H1 (cell line): ENCODE measurements at regions not wholly inside any gene's neighbourhood (a gene's known extent, or its start where the extent isn't known, plus 50 kb on each side); places are given as distances from the start of the nearest gene placed in this dataset.
A peak's percentile ranks its signal among the peaks of the same experiment; 100 is the strongest.

ENCODE experiments used
- CTCF ChIA-PET: fragments of 300-600 bp; sonication (Branson Sonifier 250); formaldehyde crosslinking; loops from one replicate; lab custom pipeline; 2021; ENCODE audit not compliant: partially characterized antibody; lab: Charles Lee
- POLR2A ChIA-PET: fragments of 300-600 bp; sonication (Branson Sonifier 250); formaldehyde crosslinking; loops from one replicate; lab custom pipeline; 2021; ENCODE audit warnings: inconsistent platforms; ENCODE audit not compliant: partially characterized antibody; lab: Charles Lee
- DNase-seq, 2 experiments: peaks; one replicate each; pipeline versions ENCODE4 v3.0.0 to v3.0.0-alpha.2; 2010 to 2022; ENCODE audit warnings: low spot score in 2 of 2, low read depth in 1 of 2, mixed read lengths in 1 of 2
- FAIRE-seq: peaks from 2 replicates; lab custom pipeline; 2011; peaks lifted over from hg19 to GRCh38; lab: Jason Lieb, UNC
- H2AFZ ChIP-seq: 2 replicates; pipeline ENCODE4 v1.8.1; 2012; ENCODE audit warnings: low read length, inconsistent platforms
- H2AK5ac ChIP-seq: 2 replicates; pipeline ENCODE4 v1.6.1; 2013; ENCODE audit warnings: low read depth, low read length
- H2BK120ac ChIP-seq: replicated peaks from 2 replicates; pipeline ENCODE3; 2013; ENCODE audit warnings: low read depth, low read length, inconsistent platforms
- H2BK12ac ChIP-seq: 2 replicates; pipeline ENCODE4 v1.6.1; 2013; ENCODE audit warnings: low read depth, low read length
- H2BK15ac ChIP-seq: 2 replicates; pipeline ENCODE4 v1.6.1; 2013; ENCODE audit warnings: low read length
- H2BK20ac ChIP-seq: 2 replicates; pipeline ENCODE4 v1.6.1; 2013; ENCODE audit warnings: low read length
- H2BK5ac ChIP-seq: 2 replicates; pipeline ENCODE4 v1.6.1; 2013; ENCODE audit warnings: low read depth, low read length
- H3K14ac ChIP-seq: 2 replicates; pipeline ENCODE4 v1.6.1; 2013; ENCODE audit warnings: inconsistent platforms; ENCODE audit not compliant: insufficient read length
- H3K18ac ChIP-seq: 2 replicates; pipeline ENCODE4 v1.6.1; 2013; ENCODE audit warnings: low read length; ENCODE audit errors: extremely low read depth
- H3K23ac ChIP-seq: 2 replicates; pipeline ENCODE4 v1.6.1; 2013; ENCODE audit warnings: inconsistent platforms; ENCODE audit not compliant: insufficient read length
- H3K23me2 ChIP-seq: 2 replicates; pipeline ENCODE4 v1.6.1; 2013; ENCODE audit warnings: low read depth, low read length
- H3K27ac ChIP-seq: 2 replicates; pipeline ENCODE4 v1.6.1; 2011; ENCODE audit warnings: low read depth, low read length, inconsistent platforms
- H3K27me3 ChIP-seq, 4 experiments: replicated peaks in 1 of 4; 1 replicate in 1 of 4; 2 replicates in 3 of 4; pipeline versions ENCODE4 v1.6.1 to v1.8.1; 2011 to 2013; ENCODE audit warnings: low read length in 3 of 4, mild to moderate bottlenecking in 3 of 4, inconsistent platforms in 2 of 4, mixed read lengths in 2 of 4, moderate library complexity in 1 of 4; ENCODE audit not compliant: control insufficient read depth in 3 of 4, insufficient read depth in 3 of 4; ENCODE audit errors: extremely low read depth in 1 of 4
- H3K36me3 ChIP-seq, 4 experiments: 2 replicates each; pipeline versions ENCODE4 v1.6.1 to v1.8.1; 2011 to 2013; ENCODE audit warnings: mild to moderate bottlenecking in 4 of 4, low read length in 3 of 4, moderate library complexity in 2 of 4, control low read depth in 1 of 4, inconsistent platforms in 1 of 4; ENCODE audit not compliant: insufficient read depth in 4 of 4, control insufficient read depth in 2 of 4
- H3K4ac ChIP-seq: replicated peaks from 2 replicates; pipeline ENCODE3; 2013; ENCODE audit warnings: low read length, low read depth, mixed read lengths, inconsistent platforms; ENCODE audit not compliant: insufficient read length
- H3K4me1 ChIP-seq, 4 experiments: replicated peaks in 1 of 4; 1 replicate in 1 of 4; 2 replicates in 3 of 4; pipeline versions ENCODE4 v1.6.1 to v1.8.1; 2011 to 2013; ENCODE audit warnings: low read length in 3 of 4, inconsistent platforms in 2 of 4, mixed read lengths in 1 of 4; ENCODE audit not compliant: insufficient read depth in 4 of 4, control insufficient read depth in 3 of 4
- H3K4me2 ChIP-seq, 2 experiments: 2 replicates each; pipeline versions ENCODE4 v1.6.1 to v1.8.1; 2011 to 2013; ENCODE audit warnings: low read depth in 2 of 2, low read length in 2 of 2, control low read depth in 1 of 2, inconsistent platforms in 1 of 2, mild to moderate bottlenecking in 1 of 2; ENCODE audit not compliant: insufficient read depth in 1 of 2
- H3K4me3 ChIP-seq, 4 experiments: fragments of 200-600, 300-600 bp in 1 of 4; sonication (generic), shearing (Covaris generic), sonication (Bioruptor Twin) in 1 of 4; 2 replicates each; pipeline versions ENCODE4 v1.5.1 to v1.8.1; 2011 to 2016; ENCODE audit warnings: low read length in 4 of 4, low read depth in 3 of 4, control low read depth in 2 of 4, inconsistent platforms in 2 of 4, mild to moderate bottlenecking in 2 of 4, mixed read lengths in 1 of 4, moderate library complexity in 1 of 4; ENCODE audit not compliant: insufficient read depth in 2 of 4; ENCODE audit errors: extremely low read depth in 1 of 4
- H3K56ac ChIP-seq: replicated peaks from 2 replicates; pipeline ENCODE3; 2013; ENCODE audit warnings: low read depth, mild to moderate bottlenecking, mixed read lengths, low read length, inconsistent platforms; ENCODE audit not compliant: insufficient read length
- H3K79me1 ChIP-seq: 2 replicates; pipeline ENCODE4 v1.6.1; 2013; ENCODE audit warnings: low read depth, low read length, control low read depth
- H3K79me2 ChIP-seq, 2 experiments: 2 replicates each; pipeline versions ENCODE4 v1.6.1 to v1.8.1; 2012 to 2013; ENCODE audit warnings: low read length in 2 of 2, mild to moderate bottlenecking in 2 of 2, inconsistent platforms in 1 of 2; ENCODE audit not compliant: insufficient read depth in 2 of 2, control insufficient read depth in 1 of 2
- H3K9ac ChIP-seq, 4 experiments: replicated peaks in 1 of 4; 1 replicate in 1 of 4; 2 replicates in 3 of 4; pipeline versions ENCODE4 v1.6.1 to v1.8.1; 2011 to 2013; ENCODE audit warnings: low read depth in 3 of 4, low read length in 3 of 4, control low read depth in 2 of 4, mild to moderate bottlenecking in 2 of 4, moderate library complexity in 2 of 4, inconsistent platforms in 1 of 4; ENCODE audit errors: extremely low read depth in 1 of 4
- H3K9me3 ChIP-seq, 2 experiments: 2 replicates each; pipeline versions ENCODE4 v1.6.1 to v1.8.1; 2012 to 2013; ENCODE audit warnings: mild to moderate bottlenecking in 2 of 2, moderate library complexity in 2 of 2, control low read depth in 1 of 2, inconsistent platforms in 1 of 2, low read depth in 1 of 2, low read length in 1 of 2, mixed read lengths in 1 of 2; ENCODE audit not compliant: insufficient read depth in 2 of 2
- H4K20me1 ChIP-seq, 2 experiments: replicated peaks in 1 of 2; 2 replicates each; pipeline versions ENCODE3 to v1.8.1; 2011 to 2013; ENCODE audit warnings: inconsistent platforms in 2 of 2, low read length in 2 of 2, mild to moderate bottlenecking in 1 of 2; ENCODE audit not compliant: insufficient read depth in 2 of 2, control insufficient read depth in 1 of 2
- H4K5ac ChIP-seq: 2 replicates; pipeline ENCODE4 v1.6.1; 2013; ENCODE audit warnings: low read length, low read depth, mixed read lengths, inconsistent platforms; ENCODE audit not compliant: insufficient read length
- H4K8ac ChIP-seq: 2 replicates; pipeline ENCODE4 v1.8.0; 2013; ENCODE audit warnings: mild to moderate bottlenecking, moderate library complexity, low read length, inconsistent platforms; ENCODE audit not compliant: insufficient read depth; ENCODE audit errors: extremely low read depth
- H4K91ac ChIP-seq: replicated peaks from 2 replicates; pipeline ENCODE3; 2013; ENCODE audit warnings: low read length, mixed read lengths, inconsistent platforms; ENCODE audit not compliant: insufficient read length
- CEBPB ChIP-seq: IDR thresholded peaks from 2 replicates; pipeline ENCODE4 v1.6.1; 2012; ENCODE audit warnings: low read depth, low read length
- EGR1 ChIP-seq: IDR thresholded peaks from 2 replicates; pipeline ENCODE4 v1.6.1; 2011; ENCODE audit warnings: low read depth, low read length, borderline replicate concordance
- EP300 ChIP-seq, 2 experiments: IDR thresholded peaks; 1 replicate in 1 of 2; 2 replicates in 1 of 2; pipeline ENCODE4 v1.6.1; 2011 to 2012; ENCODE audit warnings: low read depth in 2 of 2, low read length in 2 of 2, mild to moderate bottlenecking in 2 of 2, borderline replicate concordance in 1 of 2, inconsistent platforms in 1 of 2, moderate library complexity in 1 of 2
- SP4 ChIP-seq: IDR thresholded peaks from 2 replicates; pipeline ENCODE4 v1.6.1; 2012; ENCODE audit warnings: low read length, inconsistent platforms
- TAF1 ChIP-seq: IDR thresholded peaks from 2 replicates; pipeline ENCODE4 v1.6.1; 2011; ENCODE audit warnings: mild to moderate bottlenecking, low read depth, low read length
- WGBS, 2 experiments: shearing (Covaris generic) in 1 of 2; methylation state at CpG; one replicate each; pipeline versions ENCODE4 v1.1.6 to v1.1.7; 2013 to 2015; ENCODE audit warnings: low lambda C conversion rate in 2 of 2, mixed read lengths in 2 of 2, inconsistent platforms in 1 of 2, low coverage in 1 of 2, missing lambda C conversion rate in 1 of 2; ENCODE audit not compliant: insufficient replicate concordance in 2 of 2, insufficient coverage in 1 of 2, insufficient read length in 1 of 2; ENCODE audit errors: extremely low coverage in 1 of 2, missing lambda C conversion rate in 1 of 2; 5-methylcytosine and 5-hydroxymethylcytosine counted together

- Histone ChIP-seq H3K23ac (no peak overlapping the region), H2BK15ac (no peak overlapping the region), H2AK5ac (no peak overlapping the region), H3K56ac (no peak overlapping the region), H2BK20ac (no peak overlapping the region), H3K9me3 (no peaks in the 10 kb centered on the region), H4K20me1 (no peaks in the 10 kb centered on the region), H3K14ac (no peak overlapping the region), H3K36me3 (no peaks in the 10 kb centered on the region), H4K91ac (no peak overlapping the region), H3K79me1 (no peaks in the 10 kb centered on the region), H4K5ac (no peak overlapping the region), H3K4ac (no peak overlapping the region), H2BK12ac (no peak overlapping the region), H3K18ac (no peak overlapping the region), H3K4me1 (no peaks in the 10 kb centered on the region), H3K23me2 (no peaks in the 10 kb centered on the region), H3K27ac (no peak overlapping the region), H4K8ac (no peak overlapping the region), H3K79me2 (no peaks in the 10 kb centered on the region), H2AFZ (no peak overlapping the region), H2BK120ac (no peak overlapping the region), H2BK5ac (no peak overlapping the region), H3K27me3 (no peaks in the 10 kb centered on the region), H3K9ac (no peak overlapping the region), H3K4me3 (no peak overlapping the region), H3K4me2 (no peak overlapping the region)
- CTCF ChIA-PET: interaction anchor here (0.9 to 1.9 kb wide), 5 partner anchors 9 to 290 kb away, joined by 3 to 5 read pairs (median 3); no protein-coding TSS in a partner anchor
- TF ChIP-seq CEBPB: peak; percentile 21; the same call in 1 of the 2 replicates
- TF ChIP-seq EGR1: no peak
- no peak for TF ChIP-seq EP300 (IDR thresholded peaks at IDR 0.05; ENCODE audit: borderline replicate concordance in 1 of 2, low read depth in 2 of 2, low read length in 2 of 2)
- TF ChIP-seq TAF1: no peak
- TF ChIP-seq SP4: no peak
- POLR2A ChIA-PET: no interaction called here
- WGBS, 2 experiments: 91% methylated on average over 7 of the region's 7 CpGs; no CpG with 5 or more reads in 1 of the 2 experiments
- FAIRE-seq (no peak), DNase-seq (no peak)
Observed at GRCh38 chr3:59641169-59641899, 591.5 kb upstream of the CFAP20DC start.
